ENCODE measurements at regions not wholly inside any gene's neighbourhood (a gene's known extent, or its start where the extent isn't known, plus 50 kb on each side); places are given as distances from the start of the nearest gene placed in this dataset.

DNA sequence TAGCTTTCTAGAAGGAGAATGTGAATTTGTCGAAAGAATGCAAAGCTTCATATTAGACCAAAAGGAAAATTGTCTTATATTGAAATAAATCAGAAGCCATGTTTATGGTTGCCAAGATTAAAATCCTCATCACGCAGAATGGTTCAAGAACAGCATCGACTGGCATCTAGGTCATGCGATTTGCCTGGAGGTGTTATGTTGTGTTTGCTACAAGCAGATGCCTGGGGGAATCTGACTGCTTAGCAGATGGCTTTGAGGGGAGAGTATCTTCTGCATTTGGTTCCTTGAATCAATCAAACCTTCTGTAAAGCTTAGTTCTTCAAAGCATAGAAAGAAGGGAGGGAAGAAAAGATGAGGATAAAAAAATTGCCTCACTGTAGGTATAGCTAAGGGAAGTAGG, 585.8 kb downstream of the QKI start:
- DNase-seq (ENCODE audit: low read depth), result no peak
- TF ChIP-seq, protein P1, sequence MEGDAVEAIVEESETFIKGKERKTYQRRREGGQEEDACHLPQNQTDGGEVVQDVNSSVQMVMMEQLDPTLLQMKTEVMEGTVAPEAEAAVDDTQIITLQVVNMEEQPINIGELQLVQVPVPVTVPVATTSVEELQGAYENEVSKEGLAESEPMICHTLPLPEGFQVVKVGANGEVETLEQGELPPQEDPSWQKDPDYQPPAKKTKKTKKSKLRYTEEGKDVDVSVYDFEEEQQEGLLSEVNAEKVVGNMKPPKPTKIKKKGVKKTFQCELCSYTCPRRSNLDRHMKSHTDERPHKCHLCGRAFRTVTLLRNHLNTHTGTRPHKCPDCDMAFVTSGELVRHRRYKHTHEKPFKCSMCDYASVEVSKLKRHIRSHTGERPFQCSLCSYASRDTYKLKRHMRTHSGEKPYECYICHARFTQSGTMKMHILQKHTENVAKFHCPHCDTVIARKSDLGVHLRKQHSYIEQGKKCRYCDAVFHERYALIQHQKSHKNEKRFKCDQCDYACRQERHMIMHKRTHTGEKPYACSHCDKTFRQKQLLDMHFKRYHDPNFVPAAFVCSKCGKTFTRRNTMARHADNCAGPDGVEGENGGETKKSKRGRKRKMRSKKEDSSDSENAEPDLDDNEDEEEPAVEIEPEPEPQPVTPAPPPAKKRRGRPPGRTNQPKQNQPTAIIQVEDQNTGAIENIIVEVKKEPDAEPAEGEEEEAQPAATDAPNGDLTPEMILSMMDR (IDR thresholded peaks at IDR 0.05; ENCODE audit: insufficient read depth, low read length, poor library complexity, severe bottlenecking), result no peak
- H3K36me3 ChIP-seq (ENCODE audit: control insufficient read depth, insufficient read depth, low read length), result no peaks in the 10 kb centered on the region
- H3K27me3 ChIP-seq (ENCODE audit: control insufficient read depth, insufficient read depth, low read length), result no peaks in the 10 kb centered on the region
- H3K4me3 ChIP-seq (ENCODE audit: low read depth, low read length), result no peak overlapping the region

DNA sequence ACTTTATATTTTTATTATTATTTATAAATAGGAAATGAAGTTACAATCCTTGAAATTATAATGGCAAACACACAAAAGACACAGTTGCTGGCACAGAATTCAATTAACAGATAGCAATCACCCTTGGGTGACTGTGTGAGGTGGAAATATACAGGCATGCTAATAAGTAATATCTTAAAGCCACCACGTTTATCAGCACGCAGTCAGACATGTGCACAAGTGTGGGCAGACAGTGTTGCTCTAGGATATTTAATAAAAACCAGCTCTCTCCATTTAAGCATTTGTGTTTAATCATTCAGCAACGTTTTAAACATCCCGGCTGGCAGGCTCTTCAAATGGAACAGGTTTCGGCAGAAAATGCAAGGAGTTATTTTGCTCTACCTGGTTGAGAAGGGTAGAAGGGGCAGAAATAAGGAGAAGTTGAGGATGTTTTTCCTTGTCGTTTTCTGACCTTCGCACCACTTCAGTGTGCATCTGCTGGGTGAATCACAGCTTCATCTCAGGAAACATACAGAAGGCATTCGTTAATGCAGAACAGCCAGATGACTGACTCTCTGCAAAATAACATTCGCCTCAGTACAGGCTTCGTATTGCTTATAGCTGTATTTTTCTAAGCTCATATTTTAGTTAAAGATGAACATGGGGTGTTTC, 585.1 kb downstream of the QKI start:
- H3K4me3 ChIP-seq (ENCODE audit: low read depth, low read length), result no peak overlapping the region
- TF ChIP-seq, protein P1 (IDR thresholded peaks at IDR 0.05; ENCODE audit: insufficient read depth, low read length, poor library complexity, severe bottlenecking), result no peak
- no peaks in the 10 kb centered on the region for H3K36me3 ChIP-seq (ENCODE audit: control insufficient read depth, insufficient read depth, low read length)
- no peak for DNase-seq (ENCODE audit: low read depth)
- no peaks in the 10 kb centered on the region for H3K27me3 ChIP-seq (ENCODE audit: control insufficient read depth, insufficient read depth, low read length)

DNA sequence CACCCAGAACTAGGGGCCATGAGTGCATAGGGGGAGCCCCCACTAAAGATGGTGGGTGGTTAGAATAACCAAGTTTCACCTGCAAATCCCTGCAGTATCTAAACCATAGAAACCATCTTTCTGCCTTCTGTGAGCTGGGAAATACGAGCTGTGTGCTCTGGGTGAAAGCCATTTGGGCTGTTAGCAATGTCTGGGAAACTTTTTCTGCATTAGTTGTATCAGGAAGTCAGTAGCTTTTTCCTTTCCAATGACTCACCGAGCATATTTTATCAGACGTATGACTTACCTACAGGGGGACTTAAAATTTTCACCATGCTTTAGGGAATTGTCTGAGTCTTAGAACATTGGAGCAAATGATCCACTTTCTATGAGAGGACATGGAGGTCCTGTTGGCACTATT, 584.0 kb downstream of the QKI start:
- no peak for DNase-seq (ENCODE audit: low read depth)
- Histone ChIP-seq H3K4me3 (ENCODE audit: low read depth, low read length) (no peak overlapping the region), H3K36me3 (ENCODE audit: control insufficient read depth, insufficient read depth, low read length) (no peaks in the 10 kb centered on the region), H3K27me3 (ENCODE audit: control insufficient read depth, insufficient read depth, low read length) (no peaks in the 10 kb centered on the region)
- TF ChIP-seq, protein P1 (IDR thresholded peaks at IDR 0.05; ENCODE audit: insufficient read depth, low read length, poor library complexity, severe bottlenecking), result no peak

DNA sequence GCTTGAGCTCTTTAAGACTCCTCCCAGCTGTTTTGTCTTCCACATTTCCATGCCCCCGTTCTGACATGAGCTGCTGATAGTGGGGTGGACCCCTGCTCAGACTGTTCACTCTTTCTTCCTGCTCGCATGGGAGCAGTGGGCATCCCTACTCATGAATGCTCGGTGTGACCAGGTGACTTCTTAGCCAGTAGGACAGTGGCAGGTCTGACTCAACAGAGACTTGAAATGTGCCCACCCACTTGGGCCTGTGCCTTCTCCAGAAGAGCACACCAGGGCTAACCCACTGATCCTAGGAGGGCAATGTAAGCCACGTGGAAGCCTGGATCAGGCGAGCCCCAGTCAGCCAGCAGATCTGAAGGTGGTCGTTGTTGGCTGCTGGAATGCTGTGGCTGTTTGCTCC, 582.0 kb downstream of the QKI start:
- no peaks in the 10 kb centered on the region for H3K36me3 ChIP-seq (ENCODE audit: control insufficient read depth, insufficient read depth, low read length)
- no peak for DNase-seq (ENCODE audit: low read depth)
- H3K27me3 ChIP-seq (ENCODE audit: control insufficient read depth, insufficient read depth, low read length), result no peaks in the 10 kb centered on the region
- H3K4me3 ChIP-seq (ENCODE audit: low read depth, low read length), result no peak overlapping the region
- TF ChIP-seq, protein P1 (IDR thresholded peaks at IDR 0.05; ENCODE audit: insufficient read depth, low read length, poor library complexity, severe bottlenecking), result no peak

DNA sequence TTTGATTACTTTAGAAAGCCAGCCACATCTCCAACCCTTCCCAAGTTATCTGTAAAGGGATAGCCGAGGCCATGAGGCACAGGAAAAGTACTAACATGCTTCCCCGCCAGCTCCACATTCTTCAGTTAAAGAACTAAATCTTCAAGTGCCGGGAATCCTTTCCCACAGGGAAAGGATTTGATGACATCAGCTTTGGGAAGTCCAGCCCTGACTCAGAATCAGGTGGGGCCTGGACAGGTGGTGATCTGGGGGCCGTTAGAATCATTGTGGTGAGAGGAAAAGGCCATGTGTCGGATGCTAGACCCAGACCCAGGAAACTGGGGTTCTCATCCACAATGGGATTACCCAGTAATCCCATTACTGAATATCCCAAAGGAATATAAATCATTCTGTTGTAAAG, 580.0 kb downstream of the QKI start:
- TF ChIP-seq, protein P1 (IDR thresholded peaks at IDR 0.05; ENCODE audit: insufficient read depth, low read length, poor library complexity, severe bottlenecking), result no peak
- H3K4me3 ChIP-seq (ENCODE audit: low read depth, low read length), result no peak overlapping the region
- H3K27me3 ChIP-seq (ENCODE audit: control insufficient read depth, insufficient read depth, low read length), result no peaks in the 10 kb centered on the region
- DNase-seq (ENCODE audit: low read depth), result peak; percentile 23
- no peaks in the 10 kb centered on the region for H3K36me3 ChIP-seq (ENCODE audit: control insufficient read depth, insufficient read depth, low read length)

DNA sequence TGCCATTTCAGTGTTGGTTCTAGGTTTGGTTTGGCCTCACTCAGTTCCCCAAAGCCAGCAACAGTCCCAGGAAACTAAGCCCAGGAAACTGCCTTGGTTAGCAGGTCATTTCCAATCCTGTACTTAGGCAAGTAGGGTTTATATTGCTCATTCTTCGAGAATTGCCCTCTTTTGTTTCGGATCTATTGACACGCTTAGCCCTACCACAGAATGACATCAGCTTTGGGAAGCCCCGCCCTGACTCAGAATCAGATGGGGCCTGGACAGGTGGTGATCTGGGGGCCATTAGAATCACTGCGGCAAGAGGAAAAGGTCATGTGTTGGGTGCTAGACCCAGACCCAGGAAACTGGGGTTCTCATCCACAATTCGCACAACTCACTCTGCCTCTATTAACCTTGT, 578.2 kb downstream of the QKI start:
- Histone ChIP-seq H3K4me3 (ENCODE audit: low read depth, low read length) (no peak overlapping the region), H3K36me3 (ENCODE audit: control insufficient read depth, insufficient read depth, low read length) (no peaks in the 10 kb centered on the region), H3K27me3 (ENCODE audit: control insufficient read depth, insufficient read depth, low read length) (no peaks in the 10 kb centered on the region)
- DNase-seq (ENCODE audit: low read depth), result no peak
- TF ChIP-seq, protein P1 (IDR thresholded peaks at IDR 0.05; ENCODE audit: insufficient read depth, low read length, poor library complexity, severe bottlenecking), result no peak
